LHCN-M2 (cell line): ENCODE measurements at regions not wholly inside any gene's neighbourhood (a gene's known extent, or its start where the extent isn't known, plus 50 kb on each side); places are given as distances from the start of the nearest gene placed in this dataset.
"Not testable (repeated sequence)": the region's sequence is repeated elsewhere in the genome, so short reads cannot be mapped to it uniquely, and the experiment has no call there.

ENCODE experiments used
- DNase-seq: peaks from one replicate; pipeline ENCODE4 v3.0.0-alpha.2; 2012; ENCODE audit warnings: low read depth

GRCh38 chr15:31487811-31488436 is 161.3 kb downstream of the KLF13 start:
- DNase-seq = peak; percentile 48

GRCh38 chr15:31488437-31489204 is 162.0 kb downstream of the KLF13 start:
- peak; percentile 79 for DNase-seq

GRCh38 chr15:31489281-31489680 is 162.6 kb downstream of the KLF13 start:
- DNase-seq = no peak

- DNase-seq = peak; percentile 34
Observed at GRCh38 chr15:31489801-31490646, 163.4 kb downstream of the KLF13 start.

GRCh38 chr15:31494786-31495185 is 168.2 kb downstream of the KLF13 start:
- no peak for DNase-seq

GRCh38 chr15:31495281-31495680 is 168.6 kb downstream of the KLF13 start:
- DNase-seq = no peak

- DNase-seq = no peak
Observed at GRCh38 chr15:31497838-31498237, 171.2 kb downstream of the KLF13 start.

GRCh38 chr15:31498329-31498728 is 171.7 kb downstream of the KLF13 start:
- DNase-seq = no peak

- no peak for DNase-seq
Observed at GRCh38 chr15:31498756-31499155, 172.1 kb downstream of the KLF13 start.

GRCh38 chr15:31499236-31499952 is 172.8 kb downstream of the KLF13 start:
- DNase-seq = no peak

GRCh38 chr15:31499953-31500765 is 173.5 kb downstream of the KLF13 start:
- no peak for DNase-seq

GRCh38 chr15:31500766-31501449 is 174.3 kb downstream of the KLF13 start:
- no peak for DNase-seq

- DNase-seq = no peak
Observed at GRCh38 chr15:31501536-31502157, 175.0 kb downstream of the KLF13 start.

- DNase-seq = no peak
Observed at GRCh38 chr15:31502541-31503229, 176.1 kb downstream of the KLF13 start.

GRCh38 chr15:31503256-31503655 is 176.6 kb downstream of the KLF13 start:
- DNase-seq = no peak

GRCh38 chr15:31503758-31504461 is 177.3 kb downstream of the KLF13 start:
- no peak for DNase-seq

GRCh38 chr15:31504462-31504839 is 177.8 kb downstream of the KLF13 start:
- no peak for DNase-seq

- not testable (repeated sequence) for DNase-seq
Observed at GRCh38 chr15:31507573-31507972, 180.9 kb downstream of the KLF13 start.

- DNase-seq = no peak
Observed at GRCh38 chr15:31508656-31509055, 182.0 kb downstream of the KLF13 start.
